HEK293 (cell line): ENCODE measurements at regions not wholly inside any gene's neighbourhood (a gene's known extent, or its start where the extent isn't known, plus 50 kb on each side); places are given as distances from the start of the nearest gene placed in this dataset.

Experiments
- CTCF ChIA-PET: fragments of 350-600 bp; formaldehyde crosslinking; extraction: SDS; loops from one replicate; lab custom pipeline; 2021; ENCODE audit warnings: antibody characterized with exemption; lab: Yijun Ruan, JAX
- POLR2A ChIA-PET: fragments of 300-600 bp; formaldehyde crosslinking; extraction: SDS; loops from one replicate; lab custom pipeline; 2020; ENCODE audit warnings: antibody characterized with exemption, inconsistent platforms; lab: Yijun Ruan, JAX
- H3K27ac ChIP-seq: fragments of 200-500 bp; sonication (Bioruptor generic); 2 replicates; pipeline ENCODE4 v1.5.1; 2014; ENCODE audit warnings: low read depth, low read length, control low read depth, inconsistent platforms; ENCODE audit errors: extremely low read depth
- H3K36me3 ChIP-seq, 2 experiments: fragments of 200-500 bp in 1 of 2; sonication (Bioruptor generic) in 1 of 2; 1 replicate in 1 of 2; 2 replicates in 1 of 2; pipeline ENCODE4 v1.5.1; 2014 to 2017; ENCODE audit warnings: inconsistent platforms in 2 of 2, low read length in 2 of 2; ENCODE audit not compliant: control insufficient read depth in 2 of 2, insufficient read depth in 1 of 2
- H3K4me1 ChIP-seq: fragments of 200-500 bp; sonication (Bioruptor generic); 2 replicates; pipeline ENCODE4 v1.5.1; 2014; ENCODE audit warnings: mild to moderate bottlenecking, low read length, inconsistent platforms; ENCODE audit not compliant: control insufficient read depth, insufficient read depth
- H3K4me3 ChIP-seq: 2 replicates; pipeline ENCODE4 v1.5.1; 2011; ENCODE audit warnings: low read depth, mild to moderate bottlenecking, control low read depth, low read length, moderate library complexity
- H3K9me3 ChIP-seq: fragments of 200-500 bp; sonication (Bioruptor generic); 2 replicates; pipeline ENCODE4 v1.5.1; 2014; ENCODE audit warnings: low read depth, low read length, inconsistent platforms; ENCODE audit not compliant: control insufficient read depth, insufficient read depth
- GLI2 ChIP-seq: fragments of 450-650 bp; formaldehyde crosslinking; IDR thresholded peaks from 2 replicates; pipeline ENCODE4; 2017; ENCODE audit warnings: missing biosample characterization, missing genetic modification characterization, low read depth, borderline replicate concordance
- HOXA7 ChIP-seq: sonication (generic); formaldehyde crosslinking; IDR thresholded peaks from 2 replicates; pipeline ENCODE4 v1.8.1; 2022; ENCODE audit warnings: missing genetic modification reagents, borderline replicate concordance
- KLF1 ChIP-seq: fragments of 450-650 bp; formaldehyde crosslinking; IDR thresholded peaks from 2 replicates; pipeline ENCODE4 v1.5.1; 2016; ENCODE audit warnings: missing biosample characterization, missing genetic modification characterization
- KLF8 ChIP-seq: fragments of 450-650 bp; formaldehyde crosslinking; IDR thresholded peaks from 2 replicates; pipeline ENCODE4 v1.5.1; 2016; ENCODE audit warnings: missing biosample characterization, missing genetic modification characterization
- MYNN ChIP-seq: fragments of 450-650 bp; formaldehyde crosslinking; IDR thresholded peaks from 2 replicates; pipeline ENCODE4 v1.5.1; 2016; ENCODE audit warnings: missing biosample characterization, missing genetic modification characterization, borderline replicate concordance
- ZBTB8A ChIP-seq: fragments of 450-650 bp; formaldehyde crosslinking; IDR thresholded peaks from 2 replicates; pipeline ENCODE4 v1.5.1; 2016; ENCODE audit warnings: missing biosample characterization, missing genetic modification characterization
- ZFP37 ChIP-seq: fragments of 450-650 bp; formaldehyde crosslinking; IDR thresholded peaks from 2 replicates; pipeline ENCODE4 v1.5.1; 2016; ENCODE audit warnings: missing biosample characterization, missing genetic modification characterization
- ZNF112 ChIP-seq: fragments of 450-650 bp; formaldehyde crosslinking; IDR thresholded peaks from 2 replicates; pipeline ENCODE4 v1.5.0; 2017; ENCODE audit warnings: missing biosample characterization, missing genetic modification characterization
- ZNF114 ChIP-seq: fragments of 450-650 bp; formaldehyde crosslinking; IDR thresholded peaks from 2 replicates; pipeline ENCODE4 v1.5.0; 2017; ENCODE audit warnings: missing biosample characterization, missing genetic modification characterization
- ZNF2 ChIP-seq: fragments of 450-650 bp; formaldehyde crosslinking; IDR thresholded peaks from 2 replicates; pipeline ENCODE4 v1.5.1; 2016; ENCODE audit warnings: missing biosample characterization, missing genetic modification characterization
- ZNF211 ChIP-seq: fragments of 450-650 bp; formaldehyde crosslinking; IDR thresholded peaks from 2 replicates; pipeline ENCODE4 v1.5.1; 2016; ENCODE audit warnings: low read depth, missing biosample characterization, missing genetic modification characterization
- ZNF324 ChIP-seq: fragments of 450-650 bp; formaldehyde crosslinking; IDR thresholded peaks from 2 replicates; pipeline ENCODE4 v1.5.1; 2016; ENCODE audit warnings: missing biosample characterization, missing genetic modification characterization
- ZNF433 ChIP-seq: fragments of 450-650 bp; formaldehyde crosslinking; IDR thresholded peaks from 2 replicates; pipeline ENCODE4 v1.5.1; 2016; ENCODE audit warnings: missing biosample characterization, missing genetic modification characterization, low read depth
- ZNF449 ChIP-seq: fragments of 450-650 bp; formaldehyde crosslinking; IDR thresholded peaks from 2 replicates; pipeline ENCODE4 v1.5.1; 2017; ENCODE audit warnings: missing biosample characterization, mild to moderate bottlenecking, missing genetic modification characterization, moderate library complexity
- ZNF473 ChIP-seq: fragments of 450-650 bp; formaldehyde crosslinking; IDR thresholded peaks from 2 replicates; pipeline ENCODE4 v1.5.1; 2017; ENCODE audit warnings: missing biosample characterization, missing genetic modification characterization
- ZNF488 ChIP-seq: fragments of 450-650 bp; formaldehyde crosslinking; IDR thresholded peaks from 2 replicates; pipeline ENCODE4 v1.5.1; 2016; ENCODE audit warnings: missing biosample characterization, missing genetic modification characterization
- ZNF596 ChIP-seq: fragments of 450-650 bp; IDR thresholded peaks from 2 replicates; pipeline ENCODE4 v1.5.0; 2018; ENCODE audit warnings: missing biosample characterization, mild to moderate bottlenecking, missing genetic modification characterization, moderate library complexity
- ZNF624 ChIP-seq: fragments of 450-650 bp; formaldehyde crosslinking; IDR thresholded peaks from 2 replicates; pipeline ENCODE4 v1.5.1; 2017; ENCODE audit warnings: missing biosample characterization, missing genetic modification characterization
- ZNF645 ChIP-seq: fragments of 450-650 bp; formaldehyde crosslinking; IDR thresholded peaks from 2 replicates; pipeline ENCODE4; 2016; ENCODE audit warnings: missing biosample characterization, missing genetic modification characterization
- ZNF658 ChIP-seq: fragments of 450-650 bp; formaldehyde crosslinking; IDR thresholded peaks from 2 replicates; pipeline ENCODE4; 2016; ENCODE audit warnings: missing biosample characterization, missing genetic modification characterization
- ZNF660 ChIP-seq: fragments of 450-650 bp; IDR thresholded peaks from 2 replicates; pipeline ENCODE4 v1.5.1; 2018; ENCODE audit warnings: missing biosample characterization, mild to moderate bottlenecking, missing genetic modification characterization
- ZNF664 ChIP-seq: fragments of 450-650 bp; formaldehyde crosslinking; IDR thresholded peaks from 2 replicates; pipeline ENCODE4 v1.5.1; 2016; ENCODE audit warnings: missing biosample characterization, missing genetic modification characterization
- ZNF670 ChIP-seq: fragments of 450-650 bp; formaldehyde crosslinking; IDR thresholded peaks from 2 replicates; pipeline ENCODE4 v1.5.1; 2016; ENCODE audit warnings: missing biosample characterization, missing genetic modification characterization, low read depth
- ZNF837 ChIP-seq: fragments of 450-650 bp; formaldehyde crosslinking; IDR thresholded peaks from 2 replicates; pipeline ENCODE4 v1.5.1; 2016; ENCODE audit warnings: missing biosample characterization, missing genetic modification characterization
- ZSCAN30 ChIP-seq: fragments of 450-650 bp; IDR thresholded peaks from 2 replicates; pipeline ENCODE4 v1.5.1; 2018; ENCODE audit warnings: missing biosample characterization, mild to moderate bottlenecking, missing genetic modification characterization, moderate library complexity
- ZSCAN4 ChIP-seq: fragments of 450-650 bp; formaldehyde crosslinking; IDR thresholded peaks from 2 replicates; pipeline ENCODE4 v1.5.1; 2017; ENCODE audit warnings: missing biosample characterization, missing genetic modification characterization
- ZXDB ChIP-seq: fragments of 450-650 bp; formaldehyde crosslinking; IDR thresholded peaks from 2 replicates; pipeline ENCODE4 v1.5.1; 2016; ENCODE audit warnings: missing biosample characterization, missing genetic modification characterization

- H3K9me3 ChIP-seq: no peaks in the 10 kb centered on the region
- TF ChIP-seq ZNF660 (no peak), ZNF488 (tag by site-specific recombination) (no peak), ZNF449 (tag by site-specific recombination) (no peak), ZSCAN4 (tag by site-specific recombination) (no peak), ZXDB (tag by site-specific recombination) (no peak), ZNF837 (tag by site-specific recombination) (no peak), GLI2 (tag by site-specific recombination) (no peak), ZNF112 (no peak), ZNF645 (no peak), MYNN (tag by site-specific recombination) (no peak), ZNF658 (tag by site-specific recombination) (no peak), ZNF664 (no peak), ZNF670 (tag by site-specific recombination) (no peak), ZNF473 (no peak), ZNF596 (tag by site-specific recombination) (no peak), ZNF324 (tag by site-specific recombination) (no peak)
Measured at GRCh38 chr6:40809627-40810026, 222.5 kb upstream of the LRFN2 start.

GRCh38 chr6:40807484-40807883, 220.3 kb upstream of the LRFN2 start:
- no peak for TF ChIP-seq ZFP37 (tag by site-specific recombination)
- no peak for TF ChIP-seq ZNF488 (tag by site-specific recombination)
- TF ChIP-seq ZNF624: no peak
- TF ChIP-seq ZSCAN30 (tag by site-specific recombination): no peak
- TF ChIP-seq KLF8 (tag by site-specific recombination): no peak
- TF ChIP-seq ZNF658 (tag by site-specific recombination): no peak
- TF ChIP-seq ZNF2 (tag by site-specific recombination): no peak
- no peak for TF ChIP-seq HOXA7 (CRISPR knock-in tag)
- no peak for TF ChIP-seq ZNF433
- no peak for TF ChIP-seq ZNF211 (tag by site-specific recombination)
- no peak for TF ChIP-seq ZBTB8A (tag by site-specific recombination)
- no peak for TF ChIP-seq KLF1 (tag by site-specific recombination)
- TF ChIP-seq ZNF114 (tag by site-specific recombination): no peak
- ChIA-PET POLR2A (no interaction called here), CTCF (interaction anchor here (0.7 kb wide), 1 partner anchor 16 kb away, joined by 3 read pairs; no protein-coding TSS in a partner anchor)
- Histone ChIP-seq H3K9me3 (no peaks in the 10 kb centered on the region), H3K4me3 (no peak overlapping the region), H3K4me1 (no peaks in the 10 kb centered on the region), H3K27ac (no peak overlapping the region), H3K36me3 (no peaks in the 10 kb centered on the region)

More at GRCh38 chr6:40809627-40810026, 222.5 kb upstream of the LRFN2 start:
- Histone ChIP-seq H3K4me1 (no peaks in the 10 kb centered on the region), H3K36me3 (no peaks in the 10 kb centered on the region), H3K4me3 (no peak overlapping the region), H3K27ac (no peak overlapping the region)
- POLR2A ChIA-PET: no interaction called here
- CTCF ChIA-PET: interaction anchor here (1.0 to 1.8 kb wide), 2 partner anchors 11 to 36 kb away, joined by 3 to 8 read pairs; no protein-coding TSS in a partner anchor
